NCI-H1694 (cell line): ENCODE measurements at regions not wholly inside any gene's neighbourhood (a gene's known extent, or its start where the extent isn't known, plus 50 kb on each side); places are given as distances from the start of the nearest gene placed in this dataset.

Source experiments
- DNase-seq: peaks from one replicate; lab custom pipeline; 2025; lab: John Stamatoyannopoulos, UW

DNA sequence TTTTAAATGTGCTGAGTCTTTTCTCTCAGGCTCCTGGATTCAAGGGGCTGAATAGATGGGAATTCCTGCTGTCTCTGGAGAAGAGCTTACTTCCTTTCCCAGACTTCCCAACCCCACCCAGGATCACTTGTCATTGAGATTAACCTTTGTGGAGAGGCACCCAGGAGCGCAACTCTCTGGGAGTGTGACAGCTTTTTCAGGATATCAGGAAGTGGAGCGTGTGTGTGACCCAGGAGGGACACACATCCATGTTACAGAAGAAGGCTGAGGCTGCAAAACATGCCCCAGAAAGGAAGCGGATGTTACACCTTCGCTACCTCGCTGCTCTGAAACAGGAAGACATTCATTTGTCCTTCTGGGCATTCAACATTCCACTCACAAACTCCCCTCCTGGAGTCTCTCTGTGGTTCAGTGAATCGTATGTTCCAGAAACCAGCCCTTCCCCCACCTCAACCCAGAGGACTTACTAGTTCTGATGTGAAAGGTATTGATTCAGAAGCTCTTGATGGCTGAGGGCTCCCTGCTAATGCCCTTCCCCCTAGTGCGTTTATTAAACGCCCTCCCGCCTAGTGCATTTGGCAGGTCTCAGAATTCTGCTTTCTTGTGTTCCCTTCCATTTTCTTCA, 523.9 kb downstream of the TNS1 start:
- no peak for DNase-seq

DNA sequence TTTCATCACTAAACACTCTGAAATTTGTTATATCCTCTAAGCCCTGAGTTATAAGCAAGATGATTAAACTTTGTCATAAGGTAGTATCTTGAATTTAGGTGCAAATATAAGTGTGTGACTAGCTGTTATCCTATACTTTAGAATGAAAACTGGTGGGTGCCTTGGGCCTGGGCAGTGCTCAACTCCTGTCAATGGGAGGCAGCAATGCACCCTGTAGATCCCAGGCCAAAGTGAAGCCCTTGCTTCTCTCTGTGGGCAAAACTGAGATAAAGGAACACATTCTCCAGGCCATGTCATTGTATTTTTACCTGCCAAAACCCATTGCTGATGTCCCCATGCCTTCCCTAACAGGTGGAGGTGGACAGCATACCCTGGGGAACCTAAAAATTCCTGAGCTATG, 525.2 kb downstream of the TNS1 start:
- no peak for DNase-seq

DNA sequence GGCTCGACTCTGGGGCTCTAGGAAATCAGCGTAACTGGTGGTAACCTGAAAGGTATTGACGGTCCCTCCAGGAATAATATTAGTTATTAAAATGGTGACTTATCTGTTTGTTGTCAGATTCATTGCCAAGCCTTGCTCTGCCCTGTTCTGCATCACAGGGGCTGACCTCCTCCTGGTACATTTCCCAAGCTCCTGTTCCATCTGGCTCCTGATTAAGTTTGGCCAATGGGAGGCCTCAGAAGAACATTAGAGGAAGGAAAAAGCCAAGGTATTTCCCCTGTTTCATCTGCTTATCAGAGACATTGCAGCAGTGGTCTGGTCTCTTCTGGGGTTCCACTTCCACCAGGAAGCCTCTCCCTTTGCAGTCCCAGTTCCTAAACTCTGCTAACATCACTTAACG, 527.0 kb downstream of the TNS1 start:
- no peak for DNase-seq

DNA sequence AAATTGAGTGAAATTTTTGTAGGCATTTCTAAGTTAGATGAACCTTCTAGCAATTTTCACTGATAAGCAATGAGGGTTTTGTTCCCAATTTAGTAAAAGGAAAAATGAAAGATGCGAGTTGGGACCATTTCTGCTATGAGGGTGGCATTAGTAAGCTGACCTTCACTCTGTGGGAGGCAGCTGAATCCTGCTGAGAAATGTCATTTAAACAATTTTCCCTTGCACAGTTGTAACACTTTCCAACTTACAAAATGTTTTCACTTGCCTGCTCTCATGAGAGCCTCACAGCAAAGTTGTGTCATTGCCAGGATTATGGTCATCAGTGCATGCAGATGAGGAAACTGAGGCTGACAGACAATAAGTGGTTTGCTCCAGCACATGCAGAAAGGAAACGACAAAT, 527.7 kb downstream of the TNS1 start:
- no peak for DNase-seq

DNA sequence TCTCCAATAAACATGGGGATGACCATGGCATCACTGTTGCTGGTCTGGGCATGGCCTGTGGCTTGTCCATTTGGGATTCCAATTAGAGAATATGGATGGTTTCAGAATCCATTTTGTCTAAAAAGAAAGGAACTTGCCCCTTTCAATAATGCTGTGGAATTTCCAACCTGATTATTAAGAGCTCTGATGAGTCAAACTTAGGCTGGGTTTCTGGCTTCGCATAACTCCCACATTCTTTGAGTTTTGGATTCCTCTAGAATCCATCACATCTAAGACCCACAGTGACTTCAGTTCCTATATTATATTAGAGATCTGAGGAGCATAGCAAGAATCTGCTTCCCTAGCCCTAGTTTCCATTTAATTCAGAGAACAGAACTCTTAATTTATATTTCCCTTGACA, 531.5 kb downstream of the TNS1 start:
- no peak for DNase-seq

DNA sequence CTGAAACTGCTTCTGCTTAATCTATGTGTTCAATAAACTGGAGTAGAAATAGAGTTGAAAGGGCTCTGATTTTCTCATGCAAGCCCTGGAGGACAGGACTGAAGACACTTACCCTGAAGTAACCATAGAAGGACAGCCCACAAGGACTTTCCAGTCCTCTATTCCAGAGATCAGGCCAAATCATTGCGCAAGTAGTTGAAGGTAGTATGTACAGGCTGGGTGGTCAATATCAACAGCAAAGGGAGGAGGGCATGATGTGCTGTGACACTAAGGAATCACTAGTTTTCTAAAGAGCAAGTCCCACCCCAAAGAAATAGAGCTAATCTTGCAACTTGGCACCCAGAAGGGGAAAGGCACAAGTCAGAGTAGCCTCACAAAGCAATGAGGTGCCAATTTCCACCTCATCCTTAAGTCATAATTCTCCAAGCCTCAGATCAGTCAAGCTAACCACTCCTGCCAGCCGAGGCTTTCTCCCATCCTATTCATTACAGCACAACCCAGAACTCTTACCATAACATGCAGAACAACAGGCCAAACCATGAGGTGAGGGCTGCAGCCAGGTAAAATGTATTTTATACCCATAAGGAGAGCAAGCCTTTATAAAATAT, 533.5 kb downstream of the TNS1 start:
- DNase-seq = no peak

DNA sequence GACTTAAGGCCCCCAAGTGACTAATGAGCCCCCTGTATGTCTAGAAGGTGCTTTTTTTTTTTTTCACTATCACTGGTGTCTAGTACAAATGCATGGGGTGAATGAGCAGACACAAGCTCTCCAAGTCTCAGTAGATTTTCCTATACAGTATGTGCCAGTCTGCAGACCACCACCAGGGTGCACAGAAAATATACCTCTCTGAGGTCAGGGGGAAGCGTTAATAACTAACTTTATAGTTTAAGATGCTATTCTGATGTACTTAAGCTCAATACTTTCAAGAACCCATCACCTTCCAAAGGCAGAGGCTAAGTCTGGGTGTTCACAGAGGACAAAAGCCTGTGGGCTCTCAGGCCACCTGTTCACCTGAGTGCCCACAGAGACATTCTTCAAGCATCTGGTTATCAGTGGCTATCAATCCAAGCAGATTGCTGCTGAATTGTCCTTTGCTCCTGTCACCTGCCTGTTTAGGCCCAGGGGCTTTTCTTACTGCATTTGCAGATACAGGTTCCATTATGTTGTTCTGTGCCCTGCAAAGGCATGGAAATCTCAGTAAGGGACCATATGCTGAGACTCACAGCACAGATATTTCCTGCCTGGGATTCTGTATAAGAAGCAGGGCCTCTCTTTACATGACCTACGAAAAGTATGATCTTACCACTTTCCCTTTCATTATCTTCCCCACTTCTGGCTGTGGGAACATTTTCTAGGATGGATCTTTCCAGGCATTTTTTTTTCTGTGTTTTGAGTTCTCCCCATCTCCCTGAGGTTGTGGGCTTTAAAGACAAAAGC, 534.6 kb downstream of the TNS1 start:
- no peak for DNase-seq

DNA sequence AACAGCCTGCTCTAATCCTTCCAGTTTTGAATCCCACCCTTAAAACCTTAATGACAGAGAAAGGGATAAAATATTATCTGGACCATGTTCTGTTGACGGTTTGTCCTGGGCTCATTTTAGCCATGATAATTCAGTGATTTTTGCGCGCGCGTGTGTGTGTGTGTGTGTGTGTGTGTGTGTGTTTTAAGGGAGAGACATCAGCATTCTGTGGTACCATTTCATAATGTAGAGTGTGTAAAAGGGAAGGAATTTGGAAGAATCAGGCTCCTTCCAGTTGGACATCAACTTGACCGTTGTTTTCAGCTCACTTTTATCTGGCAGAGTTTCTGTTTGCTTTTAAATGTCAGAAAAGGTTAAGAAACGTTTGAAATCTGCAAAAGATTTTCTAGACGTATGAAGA, 535.5 kb downstream of the TNS1 start:
- no peak for DNase-seq

DNA sequence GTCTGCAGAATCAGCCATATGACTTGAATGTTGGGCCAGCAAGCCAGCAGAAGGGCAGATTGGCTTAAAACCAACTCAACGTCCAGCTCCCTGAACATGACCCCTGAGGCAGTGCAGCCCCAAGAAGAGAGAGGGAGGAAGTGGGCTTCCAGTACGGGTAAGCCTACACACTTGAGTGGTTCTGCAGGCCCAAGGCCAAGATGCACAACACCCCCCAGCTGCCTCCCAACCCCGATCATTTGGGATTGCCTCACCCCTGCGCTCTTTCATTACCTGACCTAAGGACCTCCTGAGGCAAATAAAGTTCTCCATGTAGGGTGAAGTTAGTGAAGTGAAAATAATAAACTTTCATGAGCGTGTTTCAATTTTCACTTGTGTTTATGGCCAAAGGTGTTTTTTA, 536.0 kb downstream of the TNS1 start:
- DNase-seq = no peak

DNA sequence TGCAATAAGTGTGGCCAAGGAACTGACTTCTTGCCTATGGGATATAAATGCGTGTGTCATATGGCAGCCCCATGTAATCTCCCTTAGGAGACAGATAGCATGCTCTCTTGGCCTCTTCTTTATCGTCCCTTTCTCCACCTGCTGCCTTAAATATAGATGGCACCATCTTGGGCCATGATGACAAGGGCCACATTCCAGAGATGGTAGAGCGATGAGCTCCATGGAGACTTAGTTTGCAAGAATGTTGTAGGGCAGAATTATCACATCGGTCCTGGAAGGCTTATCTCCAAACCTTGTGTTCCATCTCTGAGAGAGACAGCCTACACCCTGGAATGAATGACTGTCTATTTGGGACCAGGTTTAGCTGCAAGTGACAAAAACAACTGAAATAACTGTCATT, 536.7 kb downstream of the TNS1 start:
- DNase-seq = no peak

DNA sequence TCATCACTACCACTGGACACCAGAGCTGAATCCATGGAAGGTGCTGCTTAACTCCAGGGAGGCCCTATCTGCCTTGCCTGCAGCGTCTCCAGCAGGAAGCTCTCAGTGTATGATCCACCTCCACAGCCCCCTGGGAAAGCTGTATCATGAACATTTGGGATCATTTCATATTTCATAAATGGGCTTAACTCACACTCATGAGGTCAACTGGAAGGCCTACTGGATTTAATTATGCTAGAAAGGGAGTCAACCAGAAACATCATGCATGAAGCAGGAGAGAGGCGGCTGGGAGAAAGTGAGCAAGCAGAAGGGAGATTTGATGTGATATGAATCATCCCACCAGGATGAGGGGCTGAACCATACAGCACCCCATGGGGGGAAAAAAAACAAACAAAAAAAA, 537.7 kb downstream of the TNS1 start:
- DNase-seq = no peak

DNA sequence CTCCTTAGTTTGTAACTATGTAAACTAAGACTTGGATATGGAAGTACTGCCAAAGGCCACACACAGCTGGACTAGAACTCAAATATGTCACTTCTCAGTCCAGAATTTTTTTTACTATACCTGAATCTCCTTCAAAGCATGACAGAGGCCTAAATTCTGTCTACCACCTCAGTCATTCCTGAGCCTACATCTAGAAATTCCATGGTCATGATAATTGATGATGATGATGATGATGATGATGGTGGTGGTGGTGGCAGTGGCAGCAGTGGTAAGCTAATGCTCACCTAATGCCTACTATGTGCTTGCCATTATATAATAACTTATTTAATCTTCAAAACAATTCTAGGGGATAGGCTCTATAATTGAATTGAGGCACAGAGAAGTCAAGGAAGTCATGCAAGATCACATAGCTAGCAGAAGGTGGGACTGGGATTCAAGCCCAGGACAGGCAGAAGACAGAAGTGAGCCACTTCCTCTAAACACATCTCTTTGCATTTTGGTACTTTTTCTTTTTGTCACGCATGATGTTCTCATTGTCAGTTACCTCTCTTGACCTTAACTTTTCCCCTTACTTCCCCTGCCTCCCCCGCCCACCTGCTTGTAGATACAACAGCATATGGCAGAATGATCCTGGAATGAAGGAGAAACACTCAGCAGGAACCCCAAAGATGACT, 539.3 kb downstream of the TNS1 start:
- DNase-seq = no peak

DNA sequence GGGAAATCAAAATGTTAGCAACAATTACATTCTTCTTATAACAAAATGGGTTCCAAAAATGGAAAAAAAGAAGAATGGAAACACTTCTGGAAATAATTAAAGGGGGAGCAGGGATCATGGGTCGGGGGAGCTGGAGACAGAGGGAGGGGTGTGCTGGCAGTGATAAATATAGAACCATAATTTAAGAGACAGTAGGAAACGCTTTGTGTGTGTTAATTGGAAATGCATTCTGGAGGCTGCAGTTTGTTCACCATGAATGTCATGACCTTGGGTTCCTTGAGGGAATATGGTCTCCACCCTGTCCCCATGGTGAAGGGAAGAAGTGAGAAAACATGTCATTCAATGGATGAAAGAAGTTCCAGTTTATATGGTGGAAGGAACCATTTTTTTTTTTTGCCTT, 540.7 kb downstream of the TNS1 start:
- DNase-seq = no peak

DNA sequence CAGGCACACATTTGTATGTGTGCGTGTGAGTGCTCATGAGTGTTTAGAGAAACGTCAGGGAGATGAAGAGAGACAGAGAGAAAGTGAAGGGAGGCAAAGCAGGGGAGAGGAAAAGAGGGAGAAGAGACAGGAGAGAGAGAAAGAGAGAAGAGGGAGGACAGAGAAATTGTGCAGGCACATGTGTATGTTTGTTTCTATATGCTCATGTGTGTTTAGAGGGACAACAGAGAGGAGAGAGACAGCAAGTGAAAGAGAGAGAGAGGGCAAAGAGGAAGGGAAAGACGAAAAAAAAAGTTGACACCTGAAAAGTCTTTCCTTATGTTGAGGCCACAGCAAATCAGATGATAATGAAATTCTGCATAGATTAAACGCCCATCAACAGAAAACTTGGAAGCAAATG, 541.1 kb downstream of the TNS1 start:
- DNase-seq = no peak

DNA sequence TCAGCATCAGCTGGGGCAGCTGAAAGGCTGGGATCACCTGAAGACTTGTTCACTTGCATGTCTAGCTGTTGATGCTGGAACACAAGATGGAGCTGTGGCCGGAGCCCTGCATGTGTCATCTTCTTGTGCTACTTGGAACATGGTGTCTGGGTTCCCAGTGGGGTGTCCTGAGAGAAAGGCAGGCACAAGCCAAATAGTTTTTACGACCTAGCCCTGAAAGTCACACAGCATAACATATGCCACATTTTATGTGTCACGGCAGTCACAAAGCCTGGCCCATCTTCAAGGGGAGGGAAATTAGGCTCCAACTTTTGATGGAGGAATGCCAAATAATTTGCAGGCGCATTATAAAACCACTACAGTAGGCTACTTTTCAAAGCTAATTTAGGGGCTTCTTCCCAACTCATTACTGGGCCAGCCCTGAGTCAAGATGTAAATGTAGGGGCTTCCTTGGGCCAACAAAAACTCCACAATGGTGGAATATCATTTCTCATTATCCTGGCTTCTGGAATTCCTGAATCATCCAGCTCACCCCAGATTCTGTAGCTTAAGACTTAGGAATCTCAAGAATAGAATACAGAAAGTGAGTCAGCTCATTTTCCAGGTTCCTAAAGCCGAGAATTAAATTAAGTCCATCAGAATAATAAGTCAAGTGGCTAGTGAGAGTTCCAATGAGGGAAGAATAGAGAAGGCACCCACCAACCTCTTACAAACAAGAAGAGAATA, 543.0 kb downstream of the TNS1 start:
- no peak for DNase-seq

DNA sequence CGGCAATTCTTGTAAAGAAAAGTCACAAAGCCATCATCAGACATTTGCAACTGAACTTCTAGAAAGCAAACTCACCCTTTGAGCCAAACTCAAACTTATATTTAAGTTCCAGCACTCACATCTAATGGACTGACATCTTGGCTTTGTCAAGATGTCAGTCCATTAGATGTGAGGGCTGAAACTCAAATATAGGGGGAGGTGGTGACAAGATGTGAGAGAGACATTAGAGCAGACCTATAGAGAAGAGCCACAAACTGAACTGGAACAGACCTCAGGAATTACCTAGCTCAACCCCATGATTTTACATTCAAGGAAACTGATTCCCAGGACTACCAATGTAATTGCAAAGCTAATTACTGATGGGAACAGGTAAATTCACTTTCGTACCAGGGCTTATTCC, 543.8 kb downstream of the TNS1 start:
- DNase-seq = no peak

DNA sequence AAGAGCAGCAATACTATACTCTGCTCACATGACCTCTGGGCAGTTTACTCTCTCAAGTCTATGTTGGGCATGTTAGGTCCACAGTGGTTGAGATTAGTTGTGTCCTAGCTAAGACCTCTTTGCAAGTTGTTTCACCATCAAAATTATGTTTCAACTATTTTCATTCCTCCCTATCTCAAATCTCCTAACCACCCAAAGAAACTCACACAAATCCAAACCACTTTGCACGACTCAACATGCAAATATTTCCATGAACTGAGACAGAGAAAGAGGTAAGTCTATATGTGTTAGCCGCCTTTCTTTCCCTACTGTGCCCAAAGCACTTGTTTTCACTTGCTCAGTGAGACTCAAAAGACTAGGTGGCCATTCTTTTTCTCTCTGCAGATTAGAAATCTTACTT, 546.8 kb downstream of the TNS1 start:
- no peak for DNase-seq

DNA sequence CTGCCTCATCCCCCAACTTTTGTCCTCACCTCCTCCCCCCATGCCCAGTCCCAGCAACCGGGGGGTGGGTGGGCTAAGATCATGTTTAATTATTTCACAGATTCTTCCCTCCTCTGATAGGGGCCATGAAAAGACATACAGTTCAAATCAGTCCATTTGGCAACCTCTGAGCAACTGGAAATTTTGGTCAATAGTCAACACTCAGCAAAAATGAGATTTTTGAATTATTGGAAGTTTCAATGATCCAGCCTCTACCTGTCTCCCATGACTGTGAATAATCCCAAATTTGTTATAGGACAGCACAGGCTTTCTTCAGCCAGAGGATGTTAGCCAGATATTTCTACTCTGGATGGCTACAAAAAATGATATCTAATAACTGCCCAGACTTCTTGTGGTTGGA, 549.9 kb downstream of the TNS1 start:
- no peak for DNase-seq

DNA sequence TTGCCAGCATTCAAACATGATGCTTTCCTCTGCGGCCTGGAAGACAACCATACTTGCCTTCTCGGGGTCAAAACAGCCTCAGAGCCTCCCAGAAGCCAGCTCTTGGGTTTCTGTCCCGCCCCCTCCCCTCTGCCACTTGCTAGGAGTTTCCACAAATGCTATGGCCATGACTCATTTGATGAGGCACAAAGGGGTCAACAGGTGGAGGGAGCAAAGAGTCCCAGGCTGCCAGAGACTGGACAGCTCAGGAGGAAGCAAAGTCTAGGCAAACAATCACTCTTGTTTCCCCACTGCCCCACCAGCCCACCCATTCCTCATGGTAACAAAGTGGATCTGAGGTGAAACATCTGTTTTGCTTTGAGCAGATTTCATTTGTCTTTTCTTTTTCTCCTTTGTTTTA, 551.1 kb downstream of the TNS1 start:
- no peak for DNase-seq

DNA sequence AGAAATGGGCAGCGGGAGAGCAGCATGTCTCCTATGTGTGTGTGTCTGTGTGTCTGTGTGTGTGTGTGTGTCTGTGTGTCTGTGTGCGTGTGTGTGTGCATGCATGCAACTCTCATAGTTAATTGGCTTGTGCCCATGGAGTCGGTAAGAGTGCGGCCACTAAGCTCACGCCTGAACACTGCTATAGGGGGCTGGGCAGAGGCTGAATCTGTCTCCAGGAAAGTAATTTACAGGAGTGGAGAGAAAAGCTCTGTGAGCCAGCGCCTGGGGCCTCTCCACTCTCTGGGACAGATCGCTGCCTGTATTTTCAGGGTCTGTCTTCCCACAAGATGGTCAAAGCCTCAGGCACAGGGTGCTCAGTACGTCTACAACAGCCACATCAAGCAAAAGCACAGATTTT, 553.4 kb downstream of the TNS1 start:
- DNase-seq = no peak

DNA sequence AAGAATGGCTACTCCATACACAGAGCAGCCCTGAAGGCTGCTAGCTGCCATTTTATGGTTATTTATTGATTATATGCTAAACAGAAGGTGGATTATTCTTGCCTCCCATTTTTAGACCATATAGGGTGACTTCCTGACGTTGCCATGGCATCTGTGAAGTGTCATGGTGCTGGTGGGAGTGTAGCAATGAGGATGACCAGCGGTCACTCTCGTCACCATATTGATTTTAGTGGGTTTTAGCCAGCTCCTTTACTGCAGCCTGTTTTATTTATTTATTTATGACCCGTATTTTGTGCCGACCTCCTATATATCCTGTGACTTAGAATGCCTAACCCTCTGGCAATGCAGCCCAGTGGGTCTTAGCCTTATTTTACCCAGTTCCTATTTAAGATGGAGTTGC, 553.9 kb downstream of the TNS1 start:
- no peak for DNase-seq

DNA sequence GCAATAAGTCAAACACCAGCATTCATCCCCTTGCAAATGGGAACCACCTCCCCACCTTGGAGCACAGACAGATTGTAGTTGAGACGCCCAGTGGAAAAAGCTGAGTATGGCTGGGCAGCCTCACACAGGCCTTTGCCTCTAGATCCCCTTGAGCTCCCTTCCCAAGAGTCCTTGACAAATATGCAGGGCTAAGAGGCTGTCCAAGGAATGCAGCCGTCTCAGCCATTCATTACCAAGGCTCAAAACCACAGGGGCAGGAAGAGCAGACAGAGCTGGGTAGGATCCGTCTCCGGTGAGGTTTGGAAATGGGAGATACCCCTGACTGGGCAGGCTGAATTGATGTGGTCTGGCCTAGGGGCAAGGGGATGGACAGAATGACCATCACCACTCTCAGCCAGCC, 557.1 kb downstream of the TNS1 start:
- DNase-seq = no peak
